ENCODE measurements at regions not wholly inside any gene's neighbourhood (a gene's known extent, or its start where the extent isn't known, plus 50 kb on each side); places are given as distances from the start of the nearest gene placed in this dataset.
"Not testable (repeated sequence)": the region's sequence is repeated elsewhere in the genome, so short reads cannot be mapped to it uniquely, and the experiment has no call there.

DNA sequence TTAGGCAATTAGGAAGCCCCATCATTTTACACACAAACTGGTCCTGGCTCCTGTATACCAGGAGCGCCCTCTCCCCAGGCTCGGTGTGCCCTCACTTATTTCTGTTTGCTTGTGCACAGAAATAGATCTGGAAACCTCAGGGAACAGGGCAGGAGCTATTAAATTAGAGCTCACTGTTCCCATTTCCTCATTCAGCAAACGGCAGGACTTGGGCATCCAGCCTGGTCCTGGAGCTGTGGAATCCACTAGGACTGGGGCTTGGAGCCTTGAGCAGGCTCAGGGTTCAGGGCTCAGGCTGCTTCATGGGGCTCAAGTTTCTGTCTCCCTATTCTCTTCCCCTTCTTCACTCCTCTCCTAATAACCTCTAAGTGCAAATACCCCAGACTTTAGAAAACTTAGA is 91.3 kb downstream of the VCPKMT start:
- Histone ChIP-seq H3K9ac (no peak overlapping the region), H3K9me3 (replicated peaks in 1 of 11) (peaks cover 16 to 45% (median 24%) of the 10 kb centered on the region in 11 experiments), H3K36me3 (peaks cover 0 to 12% (median 0%) of the 10 kb centered on the region in 11 experiments; a peak in 3 of 22 replicates), H3K27me3 (no peaks in the 10 kb centered on the region), H3K4me1 (peaks cover 0 to 55% (median 0%) of the 10 kb centered on the region in 10 experiments; a peak in 10 of 20 replicates), H4K20me1 (no peaks in the 10 kb centered on the region), H3K27ac (no peak overlapping the region), H3K4me2 (peak overlapping the region in 2 of 11 experiments; percentile 2 to 26; a peak in 1 of 22 replicates), H3K4me3 (no peak overlapping the region)
- TF ChIP-seq Cebpa-rat (IDR thresholded peaks at IDR 0.05): no peak

DNA sequence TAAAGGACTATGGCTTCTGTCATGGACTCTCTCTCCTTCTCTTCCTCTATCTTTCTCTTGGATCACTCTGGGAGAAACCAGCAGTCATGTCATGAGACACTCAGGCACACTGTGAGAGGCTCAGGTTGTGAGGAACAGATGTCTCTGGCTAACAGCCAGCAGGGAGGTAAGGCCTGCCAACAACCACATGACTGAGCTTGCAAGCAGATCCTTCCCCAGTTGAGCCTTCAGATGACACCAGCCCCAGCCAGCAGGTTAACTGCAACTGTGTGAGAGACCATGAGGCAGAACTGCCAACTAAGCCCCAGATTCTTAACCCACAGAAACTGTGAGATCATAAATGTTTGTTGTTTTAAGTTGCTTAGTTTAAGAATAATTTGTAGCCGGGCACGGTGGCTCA is 90.6 kb downstream of the VCPKMT start:
- Histone ChIP-seq H3K4me2 (no peak overlapping the region), H3K36me3 (peaks cover 0 to 7% (median 0%) of the 10 kb centered on the region in 11 experiments; a peak in 1 of 22 replicates), H4K20me1 (no peaks in the 10 kb centered on the region), H3K9me3 (replicated peaks in 1 of 11) (peaks cover 9 to 38% (median 17%) of the 10 kb centered on the region in 11 experiments; a peak in 21 of 22 replicates), H3K9ac (no peak overlapping the region), H3K27me3 (no peaks in the 10 kb centered on the region), H3K27ac (no peak overlapping the region), H3K4me1 (peaks cover 0 to 60% (median 0%) of the 10 kb centered on the region in 10 experiments; a peak in 10 of 20 replicates), H3K4me3 (no peak overlapping the region)
- no peak for TF ChIP-seq Cebpa-rat (IDR thresholded peaks at IDR 0.05)

DNA sequence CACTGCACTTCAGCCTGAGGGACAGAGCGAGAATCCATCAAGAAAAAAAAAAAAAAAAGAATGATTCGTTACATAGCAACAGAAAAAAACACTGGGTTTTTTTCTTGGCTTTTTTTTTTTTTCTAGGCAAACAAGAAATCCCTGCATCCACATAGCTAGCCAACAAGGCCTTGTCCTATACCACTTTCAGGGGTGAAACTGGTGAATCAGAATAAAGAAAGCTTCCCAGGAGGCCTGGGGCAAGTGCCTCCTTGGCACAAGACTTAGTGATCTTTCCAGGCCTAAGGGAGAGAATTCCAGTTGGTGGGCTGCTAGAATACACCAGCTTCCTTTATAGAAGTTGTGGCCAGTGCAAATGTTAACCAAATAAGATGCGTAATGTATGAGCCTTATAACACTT is 90.0 kb downstream of the VCPKMT start:
- Histone ChIP-seq H3K9me3 (replicated peaks in 1 of 11) (peaks cover 7 to 31% (median 15%) of the 10 kb centered on the region in 11 experiments; a peak in 20 of 22 replicates), H3K4me1 (peaks cover 0 to 60% (median 0%) of the 10 kb centered on the region in 10 experiments; a peak in 10 of 20 replicates), H3K36me3 (peaks cover 0 to 7% (median 0%) of the 10 kb centered on the region in 11 experiments; a peak in 1 of 22 replicates), H3K4me3 (no peak overlapping the region), H3K27me3 (no peaks in the 10 kb centered on the region), H3K27ac (no peak overlapping the region), H3K4me2 (no peak overlapping the region), H4K20me1 (no peaks in the 10 kb centered on the region), H3K9ac (no peak overlapping the region)
- TF ChIP-seq Cebpa-rat (IDR thresholded peaks at IDR 0.05): no peak

DNA sequence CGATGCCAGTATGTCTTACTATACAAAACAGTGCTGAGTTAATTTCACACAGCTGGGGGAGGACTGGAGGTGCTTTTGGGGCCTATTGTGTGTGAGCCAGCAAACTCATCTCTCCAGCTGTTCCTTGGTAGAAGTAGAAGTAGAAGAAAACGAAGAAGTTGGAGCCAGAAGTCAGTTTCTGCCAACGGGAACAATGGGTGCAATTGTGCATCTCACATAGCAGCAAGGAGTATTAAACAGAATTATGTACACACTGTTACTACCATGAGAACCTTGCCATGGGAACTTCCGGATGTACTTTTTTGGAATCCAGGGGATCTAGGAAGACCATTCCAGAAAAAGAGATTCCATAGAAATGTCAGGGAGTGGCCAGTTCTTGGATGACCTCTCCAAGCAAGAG is 88.6 kb downstream of the VCPKMT start:
- Histone ChIP-seq H3K4me3 (no peak overlapping the region), H3K9me3 (replicated peaks in 1 of 11) (peaks cover 7 to 21% (median 13%) of the 10 kb centered on the region in 11 experiments; a peak in 20 of 22 replicates), H3K27ac (no peak overlapping the region), H3K4me2 (no peak overlapping the region), H3K4me1 (peaks cover 0 to 67% (median 0%) of the 10 kb centered on the region in 10 experiments; a peak in 10 of 20 replicates), H3K27me3 (no peaks in the 10 kb centered on the region), H3K36me3 (peaks cover 0 to 7% (median 0%) of the 10 kb centered on the region in 11 experiments; a peak in 1 of 22 replicates), H4K20me1 (no peaks in the 10 kb centered on the region), H3K9ac (no peak overlapping the region)
- TF ChIP-seq Cebpa-rat (IDR thresholded peaks at IDR 0.05): no peak

- Histone ChIP-seq H3K4me1 (peaks cover 0 to 73% (median 0%) of the 10 kb centered on the region in 10 experiments; a peak in 10 of 20 replicates), H3K27ac (no peak overlapping the region), H3K4me2 (no peak overlapping the region), H3K27me3 (no peaks in the 10 kb centered on the region), H3K9me3 (replicated peaks in 1 of 11) (peaks cover 7 to 21% (median 13%) of the 10 kb centered on the region in 11 experiments; a peak in 20 of 22 replicates), H3K36me3 (peaks cover 0 to 7% (median 0%) of the 10 kb centered on the region in 11 experiments; a peak in 1 of 22 replicates), H4K20me1 (no peaks in the 10 kb centered on the region), H3K9ac (no peak overlapping the region), H3K4me3 (no peak overlapping the region)
- TF ChIP-seq Cebpa-rat (IDR thresholded peaks at IDR 0.05): no peak
Measured at GRCh38 chr14:50028458-50028857, 87.9 kb downstream of the VCPKMT start.

- no peaks in the 10 kb centered on the region for H4K20me1 ChIP-seq
- H3K4me3 ChIP-seq: no peak overlapping the region
- no peaks in the 10 kb centered on the region for H3K27me3 ChIP-seq
- peaks cover 0 to 73% (median 0%) of the 10 kb centered on the region in 10 experiments; a peak in 10 of 20 replicates for H3K4me1 ChIP-seq
- no peak for TF ChIP-seq Cebpa-rat (IDR thresholded peaks at IDR 0.05)
- peak overlapping the region in 5 of 11 experiments; percentile 18 to 68 (median 37); a peak in 9 of 22 replicates for H3K4me2 ChIP-seq
- no peak overlapping the region for H3K9ac ChIP-seq
- H3K27ac ChIP-seq: peak overlapping the region in 4 of 11 experiments; percentile 3 to 65 (median 36); a peak in 7 of 22 replicates
- peaks cover 7 to 20% (median 12%) of the 10 kb centered on the region in 11 experiments; a peak in 20 of 22 replicates for H3K9me3 ChIP-seq (replicated peaks in 1 of 11)
- peaks cover 0 to 7% (median 0%) of the 10 kb centered on the region in 11 experiments; a peak in 1 of 22 replicates for H3K36me3 ChIP-seq
Measured at GRCh38 chr14:50030036-50030435, 86.3 kb downstream of the VCPKMT start.

- not testable (repeated sequence) for H3K27me3 ChIP-seq
Measured at GRCh38 chr14:50030911-50031310, 85.5 kb downstream of the VCPKMT start.

DNA sequence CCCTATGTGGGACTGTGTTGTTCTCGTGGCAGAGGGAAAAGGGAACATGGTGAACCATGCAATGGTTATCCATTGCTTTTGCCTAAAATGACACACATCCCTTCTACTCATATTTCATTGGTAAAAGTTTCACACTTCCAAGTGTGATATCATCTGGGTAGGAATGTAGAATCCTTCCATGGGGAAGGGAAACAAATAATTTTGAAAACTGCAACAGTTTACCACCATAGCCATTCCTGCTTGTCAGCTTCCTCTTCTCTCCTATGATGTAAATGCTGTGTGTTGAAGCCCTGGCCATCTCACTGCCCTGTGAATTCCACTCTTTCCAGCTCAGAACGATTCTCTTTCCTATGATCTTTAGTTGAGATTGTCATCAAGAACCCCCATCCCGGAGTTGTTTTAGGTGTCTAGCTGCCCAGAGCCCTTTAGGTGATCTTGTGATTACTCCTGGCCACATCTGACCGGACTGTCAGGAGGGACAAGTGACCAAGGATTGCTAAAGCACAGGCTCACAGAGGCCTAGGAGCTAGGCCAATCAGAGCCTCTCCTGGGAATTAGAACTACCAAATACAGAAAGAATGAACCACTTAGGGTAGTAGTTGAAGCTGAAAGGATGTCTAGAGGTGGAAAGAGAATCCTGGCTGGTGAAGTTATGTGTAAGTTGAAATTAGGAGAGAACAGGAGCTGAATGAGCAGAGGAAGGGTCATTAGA is 84.6 kb downstream of the VCPKMT start:
- no peak overlapping the region; a peak in 1 of 22 replicates for H3K9ac ChIP-seq
- H3K27me3 ChIP-seq: no peaks in the 10 kb centered on the region
- H4K20me1 ChIP-seq: no peaks in the 10 kb centered on the region
- H3K4me3 ChIP-seq: no peak overlapping the region
- peaks cover 0 to 3% (median 0%) of the 10 kb centered on the region in 11 experiments; a peak in 1 of 22 replicates for H3K9me3 ChIP-seq (replicated peaks in 1 of 11)
- no peaks in the 10 kb centered on the region for H3K36me3 ChIP-seq
- H3K4me1 ChIP-seq: peaks cover 0 to 86% (median 1%) of the 10 kb centered on the region in 10 experiments; a peak in 10 of 20 replicates
- H3K4me2 ChIP-seq: peak overlapping the region in 4 of 11 experiments; percentile 2 to 68 (median 46); a peak in 6 of 22 replicates
- peak overlapping the region in 4 of 11 experiments; percentile 16 to 65 (median 46); a peak in 7 of 22 replicates for H3K27ac ChIP-seq
- TF ChIP-seq Cebpa-rat (IDR thresholded peaks at IDR 0.05): no peak

More at GRCh38 chr14:50030911-50031310, 85.5 kb downstream of the VCPKMT start:
- peak overlapping the region in 3 of 11 experiments; percentile 35 to 68 (median 56); a peak in 6 of 22 replicates for H3K4me2 ChIP-seq
- not testable (repeated sequence) for H3K9ac ChIP-seq, H3K36me3 ChIP-seq, H4K20me1 ChIP-seq, H3K4me3 ChIP-seq
- peaks cover 1 to 11% (median 4%) of the 10 kb centered on the region in 11 experiments; a peak in 20 of 22 replicates for H3K9me3 ChIP-seq (replicated peaks in 1 of 11)
- H3K4me1 ChIP-seq: peaks cover 0 to 80% (median 0%) of the 10 kb centered on the region in 10 experiments; a peak in 10 of 20 replicates
- peak overlapping the region in 2 of 11 experiments; percentile 38 to 65; a peak in 3 of 22 replicates for H3K27ac ChIP-seq

GRCh38 chr14:50032462-50033167 is 83.8 kb downstream of the VCPKMT start:
- H3K27me3 ChIP-seq; H3K9ac ChIP-seq; H3K36me3 ChIP-seq; H4K20me1 ChIP-seq; H3K4me3 ChIP-seq; H3K9me3 ChIP-seq (replicated peaks in 1 of 11): not testable (repeated sequence)
- Histone ChIP-seq H3K27ac (peak overlapping the region in 3 of 11 experiments; percentile 38 to 65 (median 54); a peak in 4 of 22 replicates), H3K4me1 (peaks cover under 1 to 86% (median 8%) of the 10 kb centered on the region in 10 experiments; a peak in 19 of 20 replicates), H3K4me2 (peak overlapping the region in 3 of 11 experiments; percentile 35 to 68 (median 56); a peak in 5 of 22 replicates)
